GM18499 (cell line): ENCODE measurements at regions not wholly inside any gene's neighbourhood (a gene's known extent, or its start where the extent isn't known, plus 50 kb on each side); places are given as distances from the start of the nearest gene placed in this dataset.

Experiments
- ATAC-seq: cut with Tn5 transposase; IDR thresholded peaks from one replicate; pipeline ENCODE4 v1.9.1; 2021; ENCODE audit warnings: moderate number of reproducible peaks; ENCODE audit not compliant: insufficient read depth, unreplicated experiment

GRCh38 chr6:133166766-133167165, 74.4 kb upstream of the EYA4 start:
- ATAC-seq: no peak

GRCh38 chr6:133169901-133170300, 71.3 kb upstream of the EYA4 start:
- ATAC-seq: no peak

- no peak for ATAC-seq
Measured at GRCh38 chr6:133170602-133171001, 70.6 kb upstream of the EYA4 start.

DNA sequence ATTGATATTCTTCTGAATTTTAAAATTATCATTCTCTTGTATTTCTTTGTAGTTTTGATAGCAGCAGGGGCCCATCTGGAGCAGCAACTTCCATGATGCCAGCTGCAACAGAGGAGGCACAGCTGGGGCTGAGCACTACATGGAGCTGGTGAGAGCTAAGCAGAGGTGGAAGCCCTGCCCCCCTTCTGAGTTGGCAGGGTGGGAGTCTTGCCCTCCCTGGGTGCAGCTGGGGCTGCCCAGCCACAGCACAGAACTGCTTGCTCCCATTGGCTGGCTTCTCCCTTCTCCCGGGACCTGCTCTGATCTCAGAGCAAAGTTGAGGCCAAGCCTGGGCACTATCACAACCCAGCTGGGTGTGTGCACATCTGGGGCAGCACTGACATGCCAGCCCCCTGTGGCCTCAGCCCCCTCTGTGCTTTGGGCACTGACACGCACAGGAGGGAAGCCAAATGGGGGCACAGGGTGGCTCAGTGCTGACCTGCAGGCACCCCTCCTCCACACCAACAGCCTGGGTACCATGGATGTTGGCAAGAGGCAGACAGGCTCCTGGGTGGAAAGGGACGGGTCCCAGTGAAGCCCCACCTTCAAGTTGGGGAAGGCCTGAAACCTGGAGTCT, 69.1 kb upstream of the EYA4 start:
- ATAC-seq: no peak

DNA sequence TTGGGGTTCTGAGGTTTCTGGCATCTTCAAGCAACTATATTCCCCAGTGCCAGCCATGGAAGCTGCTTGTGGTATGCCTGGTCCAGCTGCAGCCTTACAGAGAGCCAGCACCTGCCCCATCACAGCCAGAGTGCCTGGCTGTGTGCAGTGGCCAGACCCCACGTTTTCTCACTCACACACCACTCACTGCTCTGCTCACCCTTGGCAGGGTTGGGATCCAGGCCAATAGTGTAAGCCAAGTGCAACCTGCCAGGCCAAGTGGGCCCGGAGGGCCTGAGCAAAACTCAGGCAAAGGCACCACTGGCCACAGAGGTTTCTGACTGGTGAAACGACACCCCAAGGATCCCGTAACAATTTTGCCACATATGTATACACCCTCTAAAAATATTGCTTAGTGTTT, 67.9 kb upstream of the EYA4 start:
- ATAC-seq: no peak

DNA sequence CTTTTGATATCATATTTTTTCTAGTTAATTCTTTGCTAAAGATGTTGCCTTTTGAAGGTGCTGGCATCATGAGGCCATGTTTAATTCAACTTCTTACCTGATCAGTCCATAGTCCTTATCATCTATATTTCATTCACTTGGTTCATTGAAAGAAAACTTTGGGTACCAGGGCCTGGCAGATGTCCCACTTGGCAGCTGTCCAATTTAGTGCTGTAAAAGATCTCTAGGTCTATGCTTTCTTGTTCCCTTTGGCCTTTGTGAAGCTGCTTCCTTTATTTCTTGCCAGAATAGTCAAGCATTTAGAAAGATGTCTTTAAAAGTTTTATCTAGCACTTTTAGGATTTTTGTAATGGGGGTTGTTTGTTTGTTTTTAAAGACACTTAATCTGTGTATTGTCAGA, 61.7 kb upstream of the EYA4 start:
- no peak for ATAC-seq

- ATAC-seq: no peak
Measured at GRCh38 chr6:133183691-133184090, 57.5 kb upstream of the EYA4 start.

- ATAC-seq: no peak
Measured at GRCh38 chr6:133184798-133185372, 56.3 kb upstream of the EYA4 start.

GRCh38 chr6:133185731-133186130, 55.4 kb upstream of the EYA4 start:
- no peak for ATAC-seq

DNA sequence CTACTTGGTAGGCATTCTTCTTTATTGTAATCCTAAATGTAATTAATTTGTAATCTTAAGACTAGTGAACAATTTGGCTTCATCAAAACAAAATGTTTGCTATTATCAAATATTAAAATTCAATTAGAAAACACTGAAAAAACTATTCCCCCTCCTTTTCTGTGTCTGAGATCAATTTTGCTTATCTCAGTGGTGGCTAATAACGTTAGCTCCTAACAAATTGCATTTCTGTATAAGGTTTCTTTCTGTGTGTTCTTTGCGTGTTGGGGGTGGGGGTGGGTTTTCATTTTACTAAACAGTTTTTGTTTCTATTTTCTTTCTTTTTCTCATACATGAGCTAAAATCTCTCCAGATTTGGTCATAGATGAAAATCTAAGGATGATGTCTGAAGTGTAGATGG, 54.0 kb upstream of the EYA4 start:
- no peak for ATAC-seq

DNA sequence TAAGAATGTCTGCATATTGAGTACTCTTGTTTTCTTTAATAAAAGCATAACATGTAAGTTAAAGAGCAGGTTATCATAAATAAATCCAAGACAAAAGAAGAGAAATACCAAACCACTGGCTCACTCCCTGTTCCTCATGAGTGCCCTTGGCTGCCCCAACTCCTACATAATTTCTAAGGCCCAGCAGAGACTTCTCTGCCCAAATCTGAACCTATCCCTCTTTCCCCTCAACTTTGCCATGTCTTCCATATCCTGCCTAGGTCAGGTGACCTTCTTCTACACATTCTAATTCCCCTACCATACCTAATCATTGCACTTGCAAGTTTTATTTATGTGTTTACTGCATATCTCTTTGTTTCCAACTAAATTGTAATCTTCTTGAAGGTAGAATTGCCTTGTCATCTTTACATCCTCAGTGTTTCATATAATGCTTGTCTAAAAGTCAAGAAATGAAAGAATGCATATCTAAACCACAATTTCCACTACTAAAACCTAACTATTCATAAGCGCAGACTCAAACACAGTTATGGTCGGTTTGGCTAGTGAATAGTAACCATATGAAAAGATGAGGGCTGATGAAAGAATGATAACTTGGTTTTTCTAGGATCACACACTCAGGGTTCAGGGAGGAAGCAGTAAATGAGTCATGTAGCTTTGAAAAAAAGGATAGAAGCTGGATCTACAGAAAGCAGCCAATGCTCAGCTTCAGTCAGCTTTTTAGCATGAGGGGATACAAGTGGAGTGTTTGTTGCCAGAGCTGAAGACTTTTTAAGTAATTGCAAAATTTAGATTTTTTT, 53.3 kb upstream of the EYA4 start:
- no peak for ATAC-seq

DNA sequence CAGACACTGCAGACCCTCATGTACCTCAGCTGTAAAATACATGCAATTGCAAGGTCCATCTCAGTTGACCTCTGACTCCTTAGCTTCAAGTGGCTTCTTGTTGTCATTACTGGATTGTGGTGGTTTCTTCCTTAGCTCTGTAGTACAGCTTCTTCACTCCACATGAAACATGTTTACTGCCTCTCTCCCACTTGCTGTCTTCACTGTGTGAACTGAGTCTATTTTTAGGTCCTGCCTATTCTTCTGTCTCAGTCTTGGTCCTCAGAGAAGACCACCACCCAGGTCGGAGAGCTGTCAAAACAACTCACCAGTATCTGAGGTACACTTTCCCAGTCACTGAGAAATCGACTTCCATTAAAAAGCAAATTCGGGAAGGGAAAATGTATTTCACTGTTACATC, 50.2 kb upstream of the EYA4 start:
- no peak for ATAC-seq

- ATAC-seq: no peak
Measured at GRCh38 chr6:133191323-133191722, 49.8 kb upstream of the EYA4 start.
